ENCODE measurements at regions not wholly inside any gene's neighbourhood (a gene's known extent, or its start where the extent isn't known, plus 50 kb on each side); places are given as distances from the start of the nearest gene placed in this dataset.
"Not testable (repeated sequence)": the region's sequence is repeated elsewhere in the genome, so short reads cannot be mapped to it uniquely, and the experiment has no call there.

DNA sequence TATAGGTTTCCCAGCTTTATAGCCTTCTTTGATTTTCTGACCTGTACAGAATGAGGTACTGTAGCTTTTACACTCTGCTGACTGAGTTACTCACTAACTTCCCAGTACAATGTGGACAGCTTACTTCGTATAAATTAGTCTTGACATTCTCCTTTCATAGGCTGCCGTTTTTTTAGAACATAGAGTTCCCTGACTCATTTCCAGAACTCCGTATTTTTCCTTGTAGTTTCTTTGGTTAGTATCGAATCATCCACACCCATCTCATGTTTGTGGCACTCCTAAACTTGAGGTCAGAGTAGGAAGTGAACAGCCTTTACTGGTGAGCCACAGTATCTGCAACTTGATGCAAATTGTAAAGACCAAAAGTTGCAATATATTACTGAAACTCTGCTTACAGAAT is 303.9 kb downstream of the SLITRK5 start:
- no peak for FAIRE-seq

GRCh38 chr13:87976650-87977049 is 305.5 kb downstream of the SLITRK5 start:
- not testable (repeated sequence) for DNase-seq (ENCODE audit: low spot score); FAIRE-seq

More for the DNA sequence above, 303.9 kb downstream of the SLITRK5 start:
- DNase-seq (ENCODE audit: low spot score): no peak

- no peak for DNase-seq (ENCODE audit: low spot score)
- no peak for FAIRE-seq
Observed at GRCh38 chr13:87981416-87981815, 310.2 kb downstream of the SLITRK5 start.

DNA sequence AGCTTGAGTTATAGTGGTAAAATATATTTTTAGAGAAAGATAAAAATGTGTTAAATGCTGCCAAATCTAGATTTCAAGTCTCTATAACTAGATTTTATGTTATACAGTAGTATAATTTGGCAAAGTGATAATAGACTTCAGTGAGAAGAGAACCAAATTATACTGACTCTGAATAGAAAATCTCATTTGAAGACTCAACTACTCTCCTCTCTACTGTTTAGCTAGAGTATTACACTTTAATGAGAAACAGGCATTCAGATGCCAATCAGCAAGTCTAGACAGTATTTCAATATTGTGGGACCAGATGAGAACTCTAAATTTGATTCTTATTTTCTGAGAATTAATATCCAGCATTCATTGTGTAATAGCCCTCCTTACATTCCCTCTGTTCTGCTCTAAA is 311.2 kb downstream of the SLITRK5 start:
- no peak for FAIRE-seq
- no peak for DNase-seq (ENCODE audit: low spot score)

GRCh38 chr13:87986639-87987250 is 315.6 kb downstream of the SLITRK5 start:
- no peak for DNase-seq (ENCODE audit: low spot score)
- FAIRE-seq: no peak

DNA sequence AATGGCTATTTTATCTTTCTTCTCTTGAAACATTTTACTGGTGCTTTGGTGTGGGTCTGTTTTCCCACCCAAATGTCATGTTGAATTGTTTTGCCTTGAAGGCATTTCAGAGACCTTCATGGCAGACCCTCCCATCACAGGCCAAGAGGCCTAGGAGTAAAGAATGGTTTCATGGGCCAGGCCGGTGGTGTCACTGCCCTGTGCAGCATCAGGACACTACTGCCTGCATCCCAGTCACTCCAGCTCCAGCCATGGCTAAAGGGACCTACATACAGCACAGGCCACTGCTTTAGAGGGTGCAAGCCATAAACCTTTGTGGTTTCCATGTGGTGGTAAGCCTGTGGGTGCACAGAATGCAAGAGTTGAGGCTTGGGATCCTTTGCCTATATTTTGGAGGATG is 326.9 kb downstream of the SLITRK5 start:
- DNase-seq (ENCODE audit: low spot score) (no peak), FAIRE-seq (no peak)

GRCh38 chr13:87999240-87999700 is 328.1 kb downstream of the SLITRK5 start:
- DNase-seq (ENCODE audit: low spot score): peak; percentile 73
- FAIRE-seq: peak; percentile 52

DNA sequence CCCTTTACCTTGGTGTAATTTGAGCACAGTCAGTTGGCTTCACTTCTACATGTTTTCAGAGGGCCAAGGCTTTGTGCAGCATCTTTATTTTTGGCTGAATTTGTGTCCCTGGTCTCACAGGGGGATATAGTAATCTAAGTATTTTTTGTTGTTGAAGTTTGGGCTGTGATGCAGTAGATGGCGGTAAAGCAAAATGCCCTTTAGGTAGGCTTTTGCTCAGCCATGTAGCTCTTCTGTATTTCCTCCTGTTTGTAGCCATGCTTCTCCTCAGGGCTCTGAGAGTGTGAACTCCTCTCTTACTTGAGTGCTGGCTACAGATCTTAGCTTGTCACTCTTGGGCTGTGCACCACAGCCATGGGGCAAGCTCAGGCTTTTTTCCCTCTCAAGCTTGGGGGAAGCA is 328.6 kb downstream of the SLITRK5 start:
- FAIRE-seq (no peak), DNase-seq (ENCODE audit: low spot score) (no peak)

- FAIRE-seq (no peak), DNase-seq (ENCODE audit: low spot score) (no peak)
Observed at GRCh38 chr13:88000239-88000638, 329.1 kb downstream of the SLITRK5 start.

DNA sequence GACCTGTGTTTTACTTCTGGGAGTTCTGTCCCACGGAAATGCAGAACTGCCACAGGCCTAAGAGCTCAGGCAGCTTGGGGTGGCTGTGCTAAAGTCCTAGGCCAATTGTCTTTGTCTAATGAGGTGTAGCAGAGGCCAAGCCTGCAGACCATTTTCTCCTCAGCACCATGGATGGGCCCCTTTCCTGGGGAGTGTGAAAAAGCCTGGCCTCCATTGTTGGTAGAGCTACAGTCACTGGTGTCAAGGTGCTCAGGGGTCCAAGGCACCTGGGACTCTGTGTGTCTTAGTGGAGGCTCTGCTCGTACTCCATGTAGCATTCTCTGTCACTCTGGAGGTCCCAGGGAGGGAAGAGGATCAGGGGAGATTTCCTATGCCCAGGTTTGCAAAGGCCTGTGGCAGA is 329.6 kb downstream of the SLITRK5 start:
- FAIRE-seq (no peak), DNase-seq (ENCODE audit: low spot score) (no peak)

DNA sequence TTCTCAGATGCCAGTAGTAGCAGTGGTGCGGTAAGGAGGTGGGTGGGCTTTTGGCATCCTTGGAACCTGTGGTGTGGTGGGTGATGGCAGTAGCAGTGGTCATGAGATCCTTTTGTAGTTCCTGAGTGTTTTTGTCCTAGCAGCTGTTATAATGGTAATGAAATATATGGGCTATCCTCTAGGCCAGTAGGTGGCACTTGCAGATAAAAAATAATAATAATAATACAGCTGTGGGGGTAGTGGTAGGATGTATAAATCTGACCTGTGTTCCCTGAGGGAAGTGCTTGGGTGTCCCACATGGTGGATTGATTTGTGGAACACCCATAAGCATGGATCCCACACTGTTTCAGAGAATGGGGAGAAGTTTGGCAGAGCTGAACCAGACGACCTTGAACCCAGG is 334.0 kb downstream of the SLITRK5 start:
- DNase-seq (ENCODE audit: low spot score): no peak
- FAIRE-seq: no peak

DNA sequence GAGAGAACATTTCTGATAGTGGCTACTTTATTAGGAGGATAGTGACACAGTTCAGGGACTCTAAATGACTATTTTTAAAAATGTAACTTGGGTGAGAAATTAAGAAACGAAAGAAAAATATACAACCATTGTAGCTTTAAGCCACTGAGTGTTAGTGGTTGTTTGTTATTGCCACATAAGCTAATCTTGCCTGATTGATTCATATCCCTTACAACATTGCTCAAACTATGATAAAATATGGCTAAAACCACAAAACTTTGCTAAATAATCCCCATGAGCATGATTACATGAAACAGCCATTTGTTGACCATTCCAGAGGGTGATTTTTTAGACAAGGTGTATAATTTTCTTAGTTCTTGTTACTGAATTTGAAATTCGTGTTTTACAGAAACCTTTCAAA is 343.4 kb downstream of the SLITRK5 start:
- DNase-seq (ENCODE audit: low spot score) (no peak), FAIRE-seq (no peak)

- FAIRE-seq (no peak), DNase-seq (ENCODE audit: low spot score) (no peak)
Observed at GRCh38 chr13:88022431-88023208, 351.4 kb downstream of the SLITRK5 start.

- no peak for DNase-seq (ENCODE audit: low spot score)
- FAIRE-seq: no peak
Observed at GRCh38 chr13:88026241-88026640, 355.1 kb downstream of the SLITRK5 start.

- FAIRE-seq (peak; percentile 87), DNase-seq (ENCODE audit: low spot score) (peak; percentile 21)
Observed at GRCh38 chr13:88031980-88032559, 360.9 kb downstream of the SLITRK5 start.

- not testable (repeated sequence) for FAIRE-seq; DNase-seq (ENCODE audit: low spot score)
Observed at GRCh38 chr13:88036205-88036604, 365.0 kb downstream of the SLITRK5 start.

DNA sequence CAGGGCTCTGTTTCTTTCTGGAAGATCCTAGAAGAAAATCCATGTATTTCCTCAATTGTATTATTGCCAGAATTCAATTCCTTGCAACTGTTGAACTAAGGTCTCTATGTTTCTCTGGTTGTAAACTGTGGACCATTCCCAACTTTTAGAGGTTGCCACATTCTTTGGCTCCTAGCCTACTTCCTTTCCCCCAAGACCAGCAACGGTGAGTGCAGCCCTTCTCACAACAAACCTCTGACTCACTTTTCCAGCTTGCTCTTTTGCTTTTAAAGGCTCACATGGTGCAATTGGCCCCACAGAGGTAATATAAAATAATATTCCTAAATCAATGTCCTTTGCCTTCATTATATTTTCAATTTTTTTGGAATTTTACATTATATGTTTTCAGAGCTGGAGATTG is 371.3 kb downstream of the SLITRK5 start:
- DNase-seq (ENCODE audit: low spot score) (no peak), FAIRE-seq (no peak)

GRCh38 chr13:88051746-88052482 is 380.7 kb downstream of the SLITRK5 start:
- no peak for FAIRE-seq
- no peak for DNase-seq (ENCODE audit: low spot score)

- no peak for FAIRE-seq
Observed at GRCh38 chr13:88063741-88064140, 392.6 kb downstream of the SLITRK5 start.

GRCh38 chr13:88066847-88067246 is 395.7 kb downstream of the SLITRK5 start:
- FAIRE-seq: no peak
- no peak for DNase-seq (ENCODE audit: low spot score)

More at GRCh38 chr13:88063741-88064140, 392.6 kb downstream of the SLITRK5 start:
- peak; percentile 16 for DNase-seq (ENCODE audit: low spot score)

DNA sequence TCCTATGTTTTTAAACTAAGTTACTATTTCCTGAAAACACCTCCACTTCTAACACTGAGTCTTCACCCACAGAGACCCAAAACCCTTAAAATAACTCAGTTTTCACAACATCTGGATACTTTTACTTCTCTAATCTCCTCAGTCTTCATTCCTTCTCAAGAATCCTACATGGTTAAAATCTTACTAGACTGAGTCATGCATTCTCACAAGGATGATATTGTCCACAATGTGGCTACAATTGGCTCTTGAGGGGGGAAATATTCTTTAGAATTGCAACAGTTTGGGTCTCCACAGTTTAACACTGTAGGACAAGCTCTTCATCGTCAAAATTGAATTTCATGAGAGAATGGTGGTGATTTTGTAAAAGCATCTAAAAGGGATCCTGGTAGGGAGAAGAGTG is 397.1 kb downstream of the SLITRK5 start:
- FAIRE-seq (peak; percentile 36), DNase-seq (ENCODE audit: low spot score) (peak; percentile 27)

GRCh38 chr13:88068975-88069374 is 397.8 kb downstream of the SLITRK5 start:
- no peak for FAIRE-seq
- no peak for DNase-seq (ENCODE audit: low spot score)

Measured in RCC 7860 (cell line).